Neural progenitor cell (in vitro differentiated cells): ENCODE measurements at regions not wholly inside any gene's neighbourhood (a gene's known extent, or its start where the extent isn't known, plus 50 kb on each side); places are given as distances from the start of the nearest gene placed in this dataset.

Experiments
- EZH2 ChIP-seq: fragments of 200-600 bp; sonication (generic); IDR thresholded peaks from 2 replicates; pipeline ENCODE4 v1.6.1; 2017; ENCODE audit warnings: antibody characterized with exemption, mild to moderate bottlenecking, moderate library complexity
- TF ChIP-seq, protein P1 (sequence below): fragments of 200-600 bp; sonication (generic); IDR thresholded peaks from 2 replicates; pipeline ENCODE4 v1.5.1; 2017; ENCODE audit warnings: antibody characterized with exemption, mild to moderate bottlenecking

DNA sequence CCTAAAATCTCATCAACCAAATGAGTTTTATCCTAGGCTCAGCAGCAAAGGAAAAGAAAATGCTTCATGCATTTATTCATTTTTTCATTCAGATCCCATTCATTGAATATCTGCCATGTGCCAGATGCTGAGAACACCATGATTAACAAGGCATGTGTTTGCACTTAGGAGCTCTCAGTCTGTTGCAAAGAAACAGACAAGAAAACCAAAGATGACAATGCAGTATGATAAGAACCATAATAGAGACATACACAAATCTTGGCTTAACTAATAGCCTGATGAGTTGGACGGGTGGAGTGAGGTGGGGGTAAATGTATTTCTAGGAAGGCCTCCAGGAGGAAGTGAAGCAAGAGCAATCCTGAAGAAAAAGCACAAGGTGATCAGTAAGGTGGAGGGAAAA is 177.8 kb upstream of the SCN7A start:
- TF ChIP-seq, protein P1, sequence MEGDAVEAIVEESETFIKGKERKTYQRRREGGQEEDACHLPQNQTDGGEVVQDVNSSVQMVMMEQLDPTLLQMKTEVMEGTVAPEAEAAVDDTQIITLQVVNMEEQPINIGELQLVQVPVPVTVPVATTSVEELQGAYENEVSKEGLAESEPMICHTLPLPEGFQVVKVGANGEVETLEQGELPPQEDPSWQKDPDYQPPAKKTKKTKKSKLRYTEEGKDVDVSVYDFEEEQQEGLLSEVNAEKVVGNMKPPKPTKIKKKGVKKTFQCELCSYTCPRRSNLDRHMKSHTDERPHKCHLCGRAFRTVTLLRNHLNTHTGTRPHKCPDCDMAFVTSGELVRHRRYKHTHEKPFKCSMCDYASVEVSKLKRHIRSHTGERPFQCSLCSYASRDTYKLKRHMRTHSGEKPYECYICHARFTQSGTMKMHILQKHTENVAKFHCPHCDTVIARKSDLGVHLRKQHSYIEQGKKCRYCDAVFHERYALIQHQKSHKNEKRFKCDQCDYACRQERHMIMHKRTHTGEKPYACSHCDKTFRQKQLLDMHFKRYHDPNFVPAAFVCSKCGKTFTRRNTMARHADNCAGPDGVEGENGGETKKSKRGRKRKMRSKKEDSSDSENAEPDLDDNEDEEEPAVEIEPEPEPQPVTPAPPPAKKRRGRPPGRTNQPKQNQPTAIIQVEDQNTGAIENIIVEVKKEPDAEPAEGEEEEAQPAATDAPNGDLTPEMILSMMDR: no peak
- no peak for TF ChIP-seq EZH2
